ENCODE measurements at regions not wholly inside any gene's neighbourhood (a gene's known extent, or its start where the extent isn't known, plus 50 kb on each side); places are given as distances from the start of the nearest gene placed in this dataset.

DNA sequence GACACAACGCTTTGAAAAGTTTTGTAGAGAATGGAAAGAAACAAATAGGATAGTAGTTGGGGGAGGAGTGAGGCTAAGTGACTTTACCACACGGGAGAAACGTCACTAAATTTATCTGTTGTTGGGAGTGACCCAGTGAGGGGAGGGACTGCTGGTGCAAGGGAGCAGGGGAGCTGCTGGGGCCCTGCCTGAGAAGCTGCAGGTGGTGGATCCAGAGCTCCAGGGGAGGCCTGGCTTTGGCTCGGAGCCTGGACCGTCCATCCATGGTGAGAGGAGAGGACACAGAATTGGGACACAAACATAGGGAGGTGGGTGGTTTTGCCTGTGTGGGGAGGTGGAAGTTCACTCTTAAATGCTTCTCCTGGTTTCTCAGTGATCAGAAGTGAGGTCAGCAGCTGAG, 107.6 kb downstream of the GOSR1 start:
- TF ChIP-seq CTCF (IDR thresholded peaks at IDR 0.05), result no peak
- TF ChIP-seq MEF2A (IDR thresholded peaks at IDR 0.05; ENCODE audit: borderline replicate concordance, low read depth), result no peak
- TF ChIP-seq TAF1 (IDR thresholded peaks at IDR 0.05; ENCODE audit: borderline replicate concordance, low read depth, low read length), result no peak
- TF ChIP-seq FOXJ3 (CRISPR knock-in tag; IDR thresholded peaks at IDR 0.05), result no peak
